Transverse colon (tissue), 3 donors: ENCODE measurements at regions not wholly inside any gene's neighbourhood (a gene's known extent, or its start where the extent isn't known, plus 50 kb on each side); places are given as distances from the start of the nearest gene placed in this dataset.

Source experiments
- CTCF ChIP-seq, 5 experiments: fragments of 200-600 bp in 3 of 5; fragments of 450-650 bp in 2 of 5; sonication (generic) in 3 of 5; IDR thresholded peaks; 1 replicate in 2 of 5; 2 replicates in 3 of 5; pipeline ENCODE4 v1.5.1; 2016 to 2017; ENCODE audit warnings: antibody characterized with exemption in 5 of 5, inconsistent platforms in 3 of 5, mild to moderate bottlenecking in 2 of 5, moderate library complexity in 1 of 5
- POLR2A ChIP-seq: fragments of 450-650 bp; IDR thresholded peaks from one replicate; pipeline ENCODE4 v1.6.1; 2016; ENCODE audit warnings: antibody characterized with exemption, mild to moderate bottlenecking, moderate library complexity

- no peak for TF ChIP-seq CTCF (IDR thresholded peaks at IDR 0.05)
- TF ChIP-seq POLR2A: no peak
These were observed 83.6 kb upstream of the XCR1 start for GRCh38 chr3:46110701-46111493.
